Adrenal gland (tissue), 9 donors: ENCODE measurements at regions not wholly inside any gene's neighbourhood (a gene's known extent, or its start where the extent isn't known, plus 50 kb on each side); places are given as distances from the start of the nearest gene placed in this dataset.

ENCODE experiments used
- DNase-seq, 7 donors: peaks; one replicate each; pipeline ENCODE4 v3.0.0-alpha.2; 2019 to 2020
- H3K27ac ChIP-seq, 5 donors: fragments of 200-600 bp; sonication (generic) in 4 of 5; 1 replicate in 3 of 5; 2 replicates in 2 of 5; pipeline versions ENCODE4 v1.5.1 to v1.8.0; 2016 to 2020; ENCODE audit warnings: mild to moderate bottlenecking in 1 of 5
- H3K27me3 ChIP-seq: fragments of 200-600 bp; 2 replicates; pipeline ENCODE4 v1.8.0; 2021
- H3K36me3 ChIP-seq, 2 donors: fragments of 200-600 bp; replicated peaks in 1 of 2; 1 replicate in 1 of 2; 2 replicates in 1 of 2; pipeline versions ENCODE4 v1.5.1 to v1.8.0; 2018 to 2022
- H3K4me1 ChIP-seq, 2 donors: fragments of 200-600 bp; replicated peaks in 1 of 2; 1 replicate in 1 of 2; 2 replicates in 1 of 2; pipeline versions ENCODE4 v1.5.1 to v1.8.0; 2018 to 2021
- H3K4me3 ChIP-seq, 4 donors: fragments of 200-600 bp; sonication (generic) in 3 of 4; one replicate each; pipeline ENCODE4 v1.5.1; 2016 to 2018
- H3K9me3 ChIP-seq, 3 donors: fragments of 200-600 bp; sonication (generic) in 1 of 3; replicated peaks in 1 of 3; 1 replicate in 2 of 3; 2 replicates in 1 of 3; pipeline versions ENCODE4 v1.5.1 to v1.8.0; 2016 to 2021
- CTCF ChIP-seq, 6 experiments: fragments of 450-650 bp in 4 of 6; fragments of 200-600 bp in 2 of 6; sonication (generic) in 1 of 6; IDR thresholded peaks; 1 replicate in 5 of 6; 2 replicates in 1 of 6; pipeline versions ENCODE4 v1.5.1 to v1.8.0; 2016 to 2021; ENCODE audit warnings: antibody characterized with exemption in 6 of 6, mild to moderate bottlenecking in 2 of 6, moderate library complexity in 1 of 6
- POLR2A ChIP-seq, 2 donors: fragments of 450-650 bp; IDR thresholded peaks; one replicate each; pipeline ENCODE4 v1.6.1; 2017; ENCODE audit warnings: antibody characterized with exemption in 2 of 2, mild to moderate bottlenecking in 2 of 2, moderate library complexity in 1 of 2
- WGBS, 4 donors: extraction: QIAGEN DNeasy Blood & Tissue Kit in 2 of 4; methylation state at CpG; one replicate each; pipeline versions ENCODE4 v1.1.5 to v1.1.7; 2013 to 2017; 5-methylcytosine and 5-hydroxymethylcytosine counted together
- intact Hi-C, 2 donors: fragments of 100-400 bp; cut with DNase I; formaldehyde crosslinking; loops; one replicate each; pipeline versions ENCODE4 v1.14.1 to v1.15.0; 2022 to 2023
- donor health status: healthy with polysubstance abuse.
- donor health status: Bipolar disorder and iron deficiency.
- donor health status: DM: yes; HTN: yes; CAD: no.
- donor health status: DM: no; HTN: no; CAD: no.
- donor health status: DM: no; HTN: no; CAD: no.

- 78 to 93% (median 84%) methylated on average over 3 to 12 of the region's 12 CpGs for WGBS, 4 donors
- Histone ChIP-seq H3K27ac (no peak overlapping the region), H3K4me3 (no peak overlapping the region), H3K27me3 (no peaks in the 10 kb centered on the region), H3K9me3 (no peaks in the 10 kb centered on the region), H3K36me3 (no peaks in the 10 kb centered on the region), H3K4me1 (no peaks in the 10 kb centered on the region)
- TF ChIP-seq CTCF (IDR thresholded peaks at IDR 0.05) (no peak), POLR2A (IDR thresholded peaks at IDR 0.05) (no peak)
- peak in 1 of 7 donors; percentile 30 for DNase-seq
- intact Hi-C loops, result no loop called here
These were observed 85.8 kb downstream of the PTGR3 start for GRCh38 chr18:75123113-75123512.

- Histone ChIP-seq H3K9me3 (no peaks in the 10 kb centered on the region), H3K27ac (no peak overlapping the region), H3K27me3 (no peaks in the 10 kb centered on the region), H3K4me1 (no peaks in the 10 kb centered on the region), H3K4me3 (no peak overlapping the region), H3K36me3 (no peaks in the 10 kb centered on the region)
- no peak for TF ChIP-seq CTCF (IDR thresholded peaks at IDR 0.05)
- no peak for TF ChIP-seq POLR2A (IDR thresholded peaks at IDR 0.05)
- 66 to 90% (median 78%) methylated on average over 6 to 7 of the region's 7 CpGs for whole genome bisulfite sequencing, 4 donors
- peak in 1 of 7 donors; percentile 24 for DNase-seq
- intact Hi-C loops, result no loop called here
These were observed 86.5 kb downstream of the PTGR3 start for GRCh38 chr18:75122334-75122958.

- H3K27ac ChIP-seq, result no peak overlapping the region
- TF ChIP-seq CTCF (IDR thresholded peaks at IDR 0.05) (no peak), POLR2A (IDR thresholded peaks at IDR 0.05) (no peak)
- no peak overlapping the region for H3K4me3 ChIP-seq
- no peaks in the 10 kb centered on the region for H3K36me3 ChIP-seq
- intact Hi-C loops, result no loop called here
- H3K27me3 ChIP-seq, result no peaks in the 10 kb centered on the region
- 72 to 83% (median 79%) methylated on average over 3 of the region's 3 CpGs for WGBS, 4 donors
- H3K4me1 ChIP-seq, result no peaks in the 10 kb centered on the region
- no peaks in the 10 kb centered on the region for H3K9me3 ChIP-seq
- DNase-seq, result peak in 1 of 7 donors; percentile 28
These were observed 87.7 kb downstream of the PTGR3 start for GRCh38 chr18:75121266-75121665.

GRCh38 chr18:75120521-75120920, 88.4 kb downstream of the PTGR3 start:
- intact Hi-C loops, result no loop called here
- DNase-seq, result no peak
- no peak overlapping the region for H3K4me3 ChIP-seq
- no peaks in the 10 kb centered on the region for H3K27me3 ChIP-seq
- 78 to 90% (median 88%) methylated on average over 13 of the region's 13 CpGs for WGBS, 4 donors
- no peak overlapping the region for H3K27ac ChIP-seq
- H3K36me3 ChIP-seq, result no peaks in the 10 kb centered on the region
- H3K4me1 ChIP-seq, result no peaks in the 10 kb centered on the region
- no peaks in the 10 kb centered on the region for H3K9me3 ChIP-seq
- no peak for TF ChIP-seq POLR2A (IDR thresholded peaks at IDR 0.05)
- no peak for TF ChIP-seq CTCF (IDR thresholded peaks at IDR 0.05)
